D721Med (cell line): ENCODE measurements at regions not wholly inside any gene's neighbourhood (a gene's known extent, or its start where the extent isn't known, plus 50 kb on each side); places are given as distances from the start of the nearest gene placed in this dataset.
"Not testable (repeated sequence)": the region's sequence is repeated elsewhere in the genome, so short reads cannot be mapped to it uniquely, and the experiment has no call there.

Experiments
- DNase-seq: peaks from one replicate; pipeline ENCODE4 v3.0.0; 2011; ENCODE audit warnings: low spot score; ENCODE audit not compliant: insufficient read length
- FAIRE-seq: peaks from 2 replicates; lab custom pipeline; 2011; peaks lifted over from hg19 to GRCh38; lab: Jason Lieb, UNC
- TF ChIP-seq, protein P1 (sequence below): IDR thresholded peaks from 2 replicates; pipeline ENCODE4 v1.5.1; 2012; ENCODE audit warnings: mild to moderate bottlenecking, control low read depth; ENCODE audit not compliant: insufficient read depth; ENCODE audit errors: missing control alignments

DNA sequence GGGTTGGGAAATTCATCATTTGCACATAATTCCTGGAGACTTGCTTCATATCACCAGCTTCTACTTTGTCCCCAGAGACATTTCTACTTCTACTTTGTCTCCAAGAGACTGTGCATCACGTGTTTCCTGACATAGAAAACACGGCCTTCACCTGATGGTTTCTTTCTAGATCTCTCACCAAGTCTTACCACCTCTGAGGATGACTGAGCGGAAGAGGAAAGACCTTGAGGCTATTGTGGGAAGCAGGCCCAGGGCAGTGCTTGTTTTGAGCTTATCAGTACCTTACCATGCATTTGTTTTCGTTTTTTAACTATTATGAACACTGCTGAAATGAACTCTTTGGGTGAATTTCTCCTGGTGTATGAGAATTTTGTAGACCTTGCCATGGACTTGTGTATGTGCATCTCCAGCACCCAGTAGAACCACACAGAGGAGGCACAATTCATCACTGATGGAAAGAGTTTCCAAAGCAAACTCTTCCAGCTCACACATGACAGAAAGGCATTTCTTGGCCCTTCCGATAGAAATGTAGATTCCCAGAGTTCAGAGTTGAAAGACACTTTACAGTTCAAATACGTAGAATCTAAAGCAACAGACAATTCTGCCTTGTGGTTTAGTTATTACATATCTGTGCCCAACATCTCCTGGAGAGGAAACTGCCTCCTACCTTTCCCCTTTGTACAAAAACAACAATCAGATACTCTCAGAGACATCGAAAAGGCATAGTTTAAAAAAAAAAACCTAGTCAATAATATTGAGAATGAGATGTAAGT, 434.7 kb downstream of the FUT8 start:
- TF ChIP-seq, protein P1, sequence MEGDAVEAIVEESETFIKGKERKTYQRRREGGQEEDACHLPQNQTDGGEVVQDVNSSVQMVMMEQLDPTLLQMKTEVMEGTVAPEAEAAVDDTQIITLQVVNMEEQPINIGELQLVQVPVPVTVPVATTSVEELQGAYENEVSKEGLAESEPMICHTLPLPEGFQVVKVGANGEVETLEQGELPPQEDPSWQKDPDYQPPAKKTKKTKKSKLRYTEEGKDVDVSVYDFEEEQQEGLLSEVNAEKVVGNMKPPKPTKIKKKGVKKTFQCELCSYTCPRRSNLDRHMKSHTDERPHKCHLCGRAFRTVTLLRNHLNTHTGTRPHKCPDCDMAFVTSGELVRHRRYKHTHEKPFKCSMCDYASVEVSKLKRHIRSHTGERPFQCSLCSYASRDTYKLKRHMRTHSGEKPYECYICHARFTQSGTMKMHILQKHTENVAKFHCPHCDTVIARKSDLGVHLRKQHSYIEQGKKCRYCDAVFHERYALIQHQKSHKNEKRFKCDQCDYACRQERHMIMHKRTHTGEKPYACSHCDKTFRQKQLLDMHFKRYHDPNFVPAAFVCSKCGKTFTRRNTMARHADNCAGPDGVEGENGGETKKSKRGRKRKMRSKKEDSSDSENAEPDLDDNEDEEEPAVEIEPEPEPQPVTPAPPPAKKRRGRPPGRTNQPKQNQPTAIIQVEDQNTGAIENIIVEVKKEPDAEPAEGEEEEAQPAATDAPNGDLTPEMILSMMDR = no peak
- FAIRE-seq (no peak), DNase-seq (no peak)

DNA sequence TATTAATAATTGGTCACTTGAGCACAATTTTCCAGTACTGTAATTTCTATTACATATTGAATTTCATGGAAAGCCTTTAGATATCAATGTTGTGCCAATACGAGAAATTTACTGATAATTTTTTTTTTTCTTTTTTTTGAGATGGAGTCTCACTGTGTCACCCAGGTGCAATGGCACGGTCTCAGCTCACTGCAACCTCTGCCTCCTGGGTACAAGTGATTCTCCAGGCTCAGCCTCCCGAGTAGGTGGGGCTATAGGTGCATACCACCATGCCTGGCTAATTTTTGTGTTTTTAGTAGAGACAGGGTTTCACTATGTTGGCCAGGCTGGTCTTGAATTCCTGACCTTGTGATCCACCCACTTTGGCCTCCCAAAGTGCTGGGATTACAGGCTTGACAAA, 435.4 kb downstream of the FUT8 start:
- not testable (repeated sequence) for DNase-seq, FAIRE-seq

DNA sequence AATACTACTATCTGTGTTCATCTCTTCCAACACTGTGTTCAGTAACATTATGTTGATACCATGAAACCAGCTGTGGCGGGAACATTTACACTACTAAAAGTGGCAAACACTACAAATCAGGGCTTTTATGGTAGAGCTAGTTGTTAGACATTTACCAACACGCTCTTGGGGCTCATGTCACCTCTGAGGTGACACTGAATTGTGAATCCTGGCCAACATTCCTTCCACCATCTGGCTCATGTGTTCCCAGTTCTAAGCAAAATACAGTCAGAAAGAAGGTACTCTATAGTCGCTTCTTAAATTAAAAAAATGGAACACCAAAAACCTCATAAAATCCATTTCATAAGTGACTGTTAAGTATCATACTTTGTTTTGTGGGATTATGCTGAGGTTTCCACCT, 436.6 kb downstream of the FUT8 start:
- FAIRE-seq = peak; percentile 48
- TF ChIP-seq, protein P1 = no peak
- no peak for DNase-seq

DNA sequence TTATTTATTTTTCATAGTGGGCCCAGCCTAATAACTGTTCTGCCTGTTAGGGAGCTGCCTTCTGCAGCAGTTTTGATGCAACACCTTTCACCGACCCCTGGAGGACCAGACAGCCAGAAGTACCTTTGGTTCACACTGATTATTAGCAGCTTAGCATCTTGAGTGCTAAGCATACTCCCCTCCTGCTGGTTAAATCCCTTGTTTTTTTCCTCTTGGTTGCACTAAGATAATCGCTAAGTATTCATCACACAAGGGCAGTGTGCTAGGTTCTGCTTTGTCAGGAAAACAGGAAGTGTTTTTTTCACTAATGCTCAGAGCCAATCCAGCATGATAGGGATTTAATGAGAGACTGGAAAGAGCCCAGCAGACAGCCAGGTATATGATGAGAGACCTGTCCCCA, 437.0 kb downstream of the FUT8 start:
- FAIRE-seq = peak; percentile 95
- peak; percentile 62 for DNase-seq

DNA sequence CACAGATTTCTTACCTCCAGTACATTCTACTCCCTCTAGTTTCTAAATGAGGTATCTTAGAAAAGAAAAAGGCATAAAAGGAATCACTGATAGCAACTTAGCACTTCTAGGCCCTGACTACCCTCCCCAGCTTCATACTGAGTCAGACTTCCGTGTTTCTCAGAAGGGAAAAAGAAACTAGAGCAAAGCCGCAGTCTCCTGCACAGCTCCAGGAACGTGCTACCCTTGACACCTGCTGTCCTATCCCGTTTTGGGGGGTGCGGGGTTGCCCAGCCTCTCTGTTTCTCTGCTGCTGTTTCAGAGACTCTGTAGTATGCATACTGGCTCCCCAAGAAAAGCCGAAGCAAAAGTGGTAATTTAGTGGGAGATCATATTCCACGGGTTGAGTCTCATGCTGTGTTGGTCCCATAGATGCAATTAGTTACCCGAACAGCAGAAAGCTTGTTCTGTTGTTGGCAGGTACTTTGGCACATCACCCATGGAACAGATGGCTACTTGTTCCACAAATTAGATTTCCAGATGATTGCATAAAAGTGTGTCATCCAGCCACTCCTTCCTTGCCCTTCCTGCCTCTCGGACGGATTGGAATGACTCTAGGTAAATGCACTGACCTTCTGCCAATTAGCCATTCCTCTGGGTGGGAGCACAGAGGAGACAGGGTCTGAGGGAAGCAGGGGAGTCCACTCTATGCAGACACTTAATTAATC, 438.1 kb downstream of the FUT8 start:
- no peak for DNase-seq
- FAIRE-seq = no peak
- TF ChIP-seq, protein P1 = no peak

More for the DNA sequence above, 437.0 kb downstream of the FUT8 start:
- TF ChIP-seq, protein P1 = no peak

DNA sequence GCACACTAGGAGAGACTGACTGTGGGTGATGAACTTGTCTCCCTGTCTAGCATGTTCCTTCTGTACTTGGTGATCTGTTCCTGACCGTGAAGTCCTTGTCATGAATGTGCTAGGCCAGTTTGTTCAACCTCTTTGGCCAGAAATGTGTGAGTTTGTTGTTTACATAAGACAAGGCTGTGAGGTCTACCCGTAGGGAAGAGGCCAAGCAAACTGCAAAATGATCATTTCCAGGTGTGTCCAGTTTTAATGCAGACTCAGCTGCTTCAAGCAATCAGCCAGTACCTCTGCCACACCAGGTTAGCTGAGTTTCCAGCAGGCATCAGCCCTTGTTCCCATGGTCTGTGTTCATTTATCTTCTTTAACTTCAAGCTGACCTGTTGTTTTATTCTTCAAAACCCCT, 440.2 kb downstream of the FUT8 start:
- DNase-seq = no peak
- FAIRE-seq = no peak
- TF ChIP-seq, protein P1 = no peak

DNA sequence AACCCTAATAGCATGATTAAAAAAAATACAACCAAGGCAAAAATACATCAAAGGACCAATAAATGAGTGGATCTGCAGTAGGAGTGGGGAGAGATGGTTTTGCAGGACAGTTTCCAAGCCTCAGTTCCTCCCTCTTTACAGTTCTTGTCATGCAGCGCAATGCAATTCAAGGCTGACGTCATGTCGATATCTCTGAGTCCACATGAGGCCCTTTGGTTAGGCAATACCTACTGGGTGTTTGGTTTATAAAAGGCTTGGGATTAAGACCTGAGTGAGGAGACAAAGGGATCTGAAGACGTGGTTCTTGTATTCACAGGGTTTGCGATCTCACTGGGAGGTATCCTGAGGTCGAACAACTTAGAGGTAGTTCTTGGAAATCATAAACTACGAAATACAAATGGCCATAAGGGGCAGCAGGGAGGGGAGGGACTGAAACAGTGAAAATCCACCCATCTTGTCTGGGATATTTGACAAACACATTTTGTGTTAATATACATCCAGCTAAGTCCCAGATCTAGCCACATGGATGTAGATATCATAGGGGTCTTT, 441.0 kb downstream of the FUT8 start:
- DNase-seq (no peak), FAIRE-seq (no peak)
- TF ChIP-seq, protein P1 = no peak
